Tibial nerve (tissue), 4 donors: ENCODE measurements at regions not wholly inside any gene's neighbourhood (a gene's known extent, or its start where the extent isn't known, plus 50 kb on each side); places are given as distances from the start of the nearest gene placed in this dataset.
"Not testable (repeated sequence)": the region's sequence is repeated elsewhere in the genome, so short reads cannot be mapped to it uniquely, and the experiment has no call there.

Source experiments
- CTCF ChIP-seq, 5 experiments: fragments of 200-600 bp in 3 of 5; fragments of 450-650 bp in 2 of 5; sonication (generic) in 3 of 5; IDR thresholded peaks; one replicate each; pipeline ENCODE4 v1.5.1; 2016 to 2019; ENCODE audit warnings: antibody characterized with exemption in 5 of 5, mild to moderate bottlenecking in 3 of 5, moderate library complexity in 2 of 5
- EP300 ChIP-seq, 2 donors: sonication (generic); formaldehyde crosslinking; IDR thresholded peaks; one replicate each; pipeline ENCODE4 v1.6.1; 2017; ENCODE audit warnings: antibody characterized with exemption in 2 of 2, mild to moderate bottlenecking in 1 of 2
- POLR2A ChIP-seq, 2 donors: fragments of 450-650 bp; IDR thresholded peaks; one replicate each; pipeline ENCODE4 v1.6.1; 2017; ENCODE audit warnings: antibody characterized with exemption in 2 of 2, mild to moderate bottlenecking in 2 of 2, moderate library complexity in 2 of 2

GRCh38 chr6:68122975-68123374 is 512.1 kb upstream of the ADGRB3 start:
- TF ChIP-seq POLR2A, EP300, CTCF (IDR thresholded peaks at IDR 0.05): not testable (repeated sequence)
